Immature natural killer cell (primary cell): ENCODE measurements at regions not wholly inside any gene's neighbourhood (a gene's known extent, or its start where the extent isn't known, plus 50 kb on each side); places are given as distances from the start of the nearest gene placed in this dataset.

Experiments
- DNase-seq, 3 donors: peaks; one replicate each; pipeline ENCODE4 v3.0.0; 2022; ENCODE audit warnings: mixed read lengths in 1 of 3
- H3K27ac Mint-ChIP-seq, 6 donors: one replicate each; pipeline ENCODE4 v1.8.0; 2020; ENCODE audit warnings: mixed read lengths in 6 of 6, mild to moderate bottlenecking in 5 of 6, inconsistent platforms in 4 of 6, moderate library complexity in 3 of 6
- H3K27me3 Mint-ChIP-seq, 3 donors: one replicate each; pipeline ENCODE4 v1.8.0; 2020 to 2021; ENCODE audit warnings: low read depth in 3 of 3, mild to moderate bottlenecking in 3 of 3, mixed read lengths in 3 of 3, moderate library complexity in 3 of 3, inconsistent platforms in 1 of 3
- H3K36me3 Mint-ChIP-seq, 3 donors: one replicate each; pipeline ENCODE4 v1.8.0; 2020; ENCODE audit warnings: mixed read lengths in 3 of 3, inconsistent platforms in 2 of 3, mild to moderate bottlenecking in 2 of 3
- H3K4me1 Mint-ChIP-seq, 2 donors: one replicate each; pipeline ENCODE4 v1.8.0; 2020; ENCODE audit warnings: inconsistent platforms in 2 of 2, mild to moderate bottlenecking in 2 of 2, mixed read lengths in 2 of 2, moderate library complexity in 1 of 2
- H3K4me3 Mint-ChIP-seq, 5 donors: one replicate each; pipeline ENCODE4 v1.8.0; 2020; ENCODE audit warnings: mild to moderate bottlenecking in 5 of 5, mixed read lengths in 5 of 5, inconsistent platforms in 3 of 5, moderate library complexity in 3 of 5
- H3K9me3 Mint-ChIP-seq, 6 donors: one replicate each; pipeline ENCODE4 v1.8.0; 2020; ENCODE audit warnings: mild to moderate bottlenecking in 6 of 6, mixed read lengths in 6 of 6, inconsistent platforms in 4 of 6, moderate library complexity in 3 of 6

DNA sequence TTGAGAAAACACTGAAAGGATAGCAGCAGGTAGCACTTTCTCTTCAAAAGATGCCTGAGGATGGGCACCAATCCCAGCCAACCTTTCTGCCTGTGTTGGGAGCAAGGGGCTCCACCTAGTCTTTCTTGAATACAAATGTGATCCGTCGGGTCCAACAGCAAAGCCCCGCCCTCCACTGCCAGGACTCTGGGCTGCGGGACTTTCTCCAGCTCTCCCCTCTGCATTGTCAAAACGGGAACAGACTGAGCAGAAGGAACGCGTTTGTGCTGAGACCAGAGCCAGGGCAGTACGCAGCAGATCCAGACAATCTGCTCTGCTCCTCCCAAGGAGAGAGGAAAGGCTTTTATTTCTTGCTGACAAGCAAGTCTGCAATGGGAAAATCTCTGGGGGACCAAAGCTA is 139.7 kb downstream of the SEC61B start:
- Mint-ChIP-seq H3K27me3 (peaks cover 5 to 6% (median 6%) of the 10 kb centered on the region in 3 donors), H3K36me3 (no peaks in the 10 kb centered on the region), H3K9me3 (peaks cover 0 to 3% (median 0%) of the 10 kb centered on the region in 6 donors), H3K4me3 (no peak overlapping the region), H3K4me1 (no peaks in the 10 kb centered on the region), H3K27ac (no peak overlapping the region)
- DNase-seq: no peak

DNA sequence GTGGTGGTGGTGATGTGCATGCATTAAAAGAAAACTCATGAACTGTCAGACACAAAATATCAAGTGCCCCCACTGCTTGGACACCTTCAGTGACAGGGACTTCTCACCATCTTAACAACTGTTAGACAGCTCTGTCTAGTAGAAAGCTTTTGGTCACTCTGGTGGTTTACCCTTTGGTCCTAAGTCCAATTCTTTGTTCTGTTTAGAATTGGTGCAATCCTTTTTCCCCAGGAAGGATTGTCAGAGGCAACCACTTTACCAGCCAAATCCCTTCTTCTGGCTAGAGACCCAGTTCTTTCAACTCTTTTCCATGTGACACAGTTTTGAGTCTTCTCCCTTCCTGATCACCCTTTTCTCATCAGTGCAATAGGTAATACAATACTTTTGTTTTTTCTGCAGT is 140.2 kb downstream of the SEC61B start:
- no peak for DNase-seq
- Mint-ChIP-seq H3K9me3 (peaks cover 0 to 3% (median 0%) of the 10 kb centered on the region in 6 donors), H3K36me3 (no peaks in the 10 kb centered on the region), H3K4me3 (no peak overlapping the region), H3K27me3 (peaks cover 5 to 6% (median 6%) of the 10 kb centered on the region in 3 donors), H3K4me1 (no peaks in the 10 kb centered on the region), H3K27ac (no peak overlapping the region)

GRCh38 chr9:99363509-99363908 is 141.4 kb downstream of the SEC61B start:
- Mint-ChIP-seq H3K27me3 (peaks cover 8 to 12% (median 9%) of the 10 kb centered on the region in 3 donors), H3K4me1 (peaks cover 6 to 7% of the 10 kb centered on the region in 2 donors), H3K27ac (no peak overlapping the region), H3K9me3 (peaks cover 0 to 3% (median 0%) of the 10 kb centered on the region in 6 donors), H3K4me3 (no peak overlapping the region), H3K36me3 (no peaks in the 10 kb centered on the region)
- DNase-seq: no peak

GRCh38 chr9:99365233-99365980 is 143.3 kb downstream of the SEC61B start:
- H3K4me3 Mint-ChIP-seq: no peak overlapping the region
- H3K36me3 Mint-ChIP-seq: no peaks in the 10 kb centered on the region
- peaks cover 8 to 10% of the 10 kb centered on the region in 2 donors for H3K4me1 Mint-ChIP-seq
- H3K9me3 Mint-ChIP-seq: peaks cover 0 to 2% (median 0%) of the 10 kb centered on the region in 6 donors
- no peak for DNase-seq
- H3K27ac Mint-ChIP-seq: no peak overlapping the region
- peaks cover 12 to 18% (median 16%) of the 10 kb centered on the region in 3 donors for H3K27me3 Mint-ChIP-seq

- Mint-ChIP-seq H3K9me3 (peaks cover 0 to 2% (median 0%) of the 10 kb centered on the region in 6 donors), H3K27me3 (peaks cover 12 to 20% (median 17%) of the 10 kb centered on the region in 3 donors), H3K27ac (no peak overlapping the region), H3K4me1 (peaks cover 8 to 10% of the 10 kb centered on the region in 2 donors), H3K4me3 (no peak overlapping the region), H3K36me3 (no peaks in the 10 kb centered on the region)
- no peak for DNase-seq
Observed at GRCh38 chr9:99366183-99366582, 144.1 kb downstream of the SEC61B start.

- H3K27ac Mint-ChIP-seq: no peak overlapping the region
- no peaks in the 10 kb centered on the region for H3K36me3 Mint-ChIP-seq
- H3K4me1 Mint-ChIP-seq: peaks cover 8 to 10% of the 10 kb centered on the region in 2 donors
- peaks cover 0 to 2% (median 0%) of the 10 kb centered on the region in 6 donors for H3K9me3 Mint-ChIP-seq
- no peak for DNase-seq
- H3K4me3 Mint-ChIP-seq: no peak overlapping the region
- H3K27me3 Mint-ChIP-seq: peaks cover 12 to 20% (median 17%) of the 10 kb centered on the region in 3 donors
Observed at GRCh38 chr9:99366621-99367020, 144.5 kb downstream of the SEC61B start.

- Mint-ChIP-seq H3K4me1 (peaks cover 8 to 10% of the 10 kb centered on the region in 2 donors), H3K27ac (no peak overlapping the region), H3K4me3 (peak overlapping the region; percentile 2 to 77 (median 26)), H3K27me3 (peaks cover 8 to 15% (median 12%) of the 10 kb centered on the region in 3 donors), H3K9me3 (no peaks in the 10 kb centered on the region), H3K36me3 (no peaks in the 10 kb centered on the region)
- no peak for DNase-seq
Observed at GRCh38 chr9:99368341-99369326, 146.6 kb downstream of the SEC61B start.

DNA sequence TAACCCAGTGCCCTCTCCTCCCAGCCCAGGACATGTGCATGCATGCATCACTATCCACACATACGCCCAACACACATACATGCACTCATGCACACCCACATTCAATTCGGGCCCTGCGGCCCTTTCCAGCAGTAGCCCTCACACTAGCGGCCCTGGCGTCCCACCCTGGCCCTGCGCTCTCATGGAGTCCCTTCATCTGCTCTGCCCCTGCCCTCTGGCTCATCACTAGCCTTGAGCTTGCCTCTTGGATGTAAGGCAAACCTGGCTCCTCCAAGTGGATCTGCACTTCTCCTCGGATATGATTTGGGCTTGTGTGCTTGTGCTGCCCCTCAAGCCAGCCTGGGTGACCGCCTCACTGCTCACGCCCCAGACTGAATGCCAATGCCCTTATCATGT is 147.2 kb downstream of the SEC61B start:
- Mint-ChIP-seq H3K27ac (no peak overlapping the region), H3K9me3 (no peaks in the 10 kb centered on the region), H3K36me3 (no peaks in the 10 kb centered on the region), H3K4me3 (peak overlapping the region in 1 of 5 donors; percentile 41), H3K4me1 (peaks cover 8 to 10% of the 10 kb centered on the region in 2 donors), H3K27me3 (peaks cover 8 to 15% (median 12%) of the 10 kb centered on the region in 3 donors)
- no peak for DNase-seq

- Mint-ChIP-seq H3K36me3 (no peaks in the 10 kb centered on the region), H3K27ac (no peak overlapping the region), H3K4me1 (peaks cover 8 to 10% of the 10 kb centered on the region in 2 donors), H3K4me3 (no peak overlapping the region), H3K9me3 (no peaks in the 10 kb centered on the region), H3K27me3 (peaks cover 8 to 15% (median 12%) of the 10 kb centered on the region in 3 donors)
- DNase-seq: no peak
Observed at GRCh38 chr9:99370376-99370775, 148.3 kb downstream of the SEC61B start.

DNA sequence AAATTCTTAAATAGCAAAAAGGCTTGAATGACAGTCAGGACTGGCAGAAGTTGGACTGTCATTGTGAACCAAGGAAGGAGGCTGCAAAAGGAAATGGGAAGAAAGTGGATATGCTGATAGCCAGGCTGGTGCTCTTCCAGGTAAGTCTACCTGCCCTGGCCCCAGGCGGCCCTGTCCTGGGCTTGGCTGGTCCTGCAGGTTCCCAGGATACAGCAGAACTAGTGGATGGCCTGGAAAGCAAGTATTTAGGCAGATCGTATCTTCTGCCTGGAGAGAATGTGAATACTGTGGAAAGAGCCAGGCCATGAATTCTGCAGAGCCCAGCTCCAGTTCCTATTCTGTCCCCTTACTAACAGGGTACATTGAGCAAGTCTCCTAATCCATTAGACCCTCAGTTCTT is 149.3 kb downstream of the SEC61B start:
- Mint-ChIP-seq H3K4me1 (peaks cover 8 to 10% of the 10 kb centered on the region in 2 donors), H3K27ac (no peak overlapping the region), H3K4me3 (no peak overlapping the region), H3K27me3 (peaks cover 6 to 15% (median 12%) of the 10 kb centered on the region in 3 donors), H3K9me3 (no peaks in the 10 kb centered on the region), H3K36me3 (no peaks in the 10 kb centered on the region)
- DNase-seq: no peak

DNA sequence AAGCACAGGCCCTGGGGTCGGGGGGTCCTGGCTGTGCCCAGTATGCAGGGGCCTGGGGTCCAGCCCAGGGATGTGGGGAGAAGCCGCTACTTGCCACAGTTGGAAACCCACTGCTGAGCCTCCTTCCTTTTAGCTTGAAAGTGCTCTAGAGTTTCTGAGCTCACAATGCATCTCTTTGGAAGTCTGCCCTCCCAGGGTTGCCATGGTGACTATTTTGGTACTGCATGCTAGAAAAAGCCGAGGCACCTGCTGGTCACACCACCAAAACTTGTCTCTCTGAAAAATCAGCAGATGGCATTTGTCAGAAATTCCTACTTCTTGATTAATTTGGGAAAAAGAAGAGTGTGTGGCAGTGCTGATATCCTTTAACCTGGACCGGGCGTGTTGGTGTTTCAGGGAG is 151.8 kb downstream of the SEC61B start:
- Mint-ChIP-seq H3K27me3 (peaks cover 7 to 8% (median 8%) of the 10 kb centered on the region in 3 donors), H3K9me3 (no peaks in the 10 kb centered on the region), H3K27ac (no peak overlapping the region), H3K4me1 (no peaks in the 10 kb centered on the region), H3K36me3 (no peaks in the 10 kb centered on the region), H3K4me3 (no peak overlapping the region)
- no peak for DNase-seq

DNA sequence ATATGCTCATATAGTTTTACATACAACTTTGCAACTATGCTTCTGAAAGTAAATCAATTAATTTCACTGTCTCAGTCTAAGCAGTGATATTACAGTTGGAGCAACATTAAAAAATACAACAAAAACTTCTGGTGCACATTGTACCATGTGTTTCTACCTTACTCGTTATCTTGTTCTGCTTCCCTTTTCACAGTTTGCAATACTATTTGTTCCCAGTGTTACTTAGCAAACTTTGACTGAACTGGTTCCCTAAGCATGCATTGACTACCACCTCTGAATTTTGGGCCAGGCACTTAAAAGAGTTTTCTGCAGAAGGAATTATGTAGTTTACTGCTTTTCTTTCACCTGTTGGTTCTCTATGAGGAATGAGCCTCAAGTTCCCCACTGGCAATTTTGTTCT is 152.7 kb downstream of the SEC61B start:
- Mint-ChIP-seq H3K36me3 (no peaks in the 10 kb centered on the region), H3K9me3 (no peaks in the 10 kb centered on the region), H3K27ac (no peak overlapping the region), H3K4me1 (no peaks in the 10 kb centered on the region), H3K4me3 (no peak overlapping the region), H3K27me3 (peaks cover 4 to 7% (median 6%) of the 10 kb centered on the region in 3 donors)
- DNase-seq: no peak

- Mint-ChIP-seq H3K36me3 (no peaks in the 10 kb centered on the region), H3K4me1 (no peaks in the 10 kb centered on the region), H3K9me3 (no peaks in the 10 kb centered on the region), H3K27me3 (peaks cover 1 to 4% (median 2%) of the 10 kb centered on the region in 3 donors), H3K4me3 (no peak overlapping the region), H3K27ac (no peak overlapping the region)
- no peak for DNase-seq
Observed at GRCh38 chr9:99375481-99375880, 153.4 kb downstream of the SEC61B start.
